ENCODE measurements at regions not wholly inside any gene's neighbourhood (a gene's known extent, or its start where the extent isn't known, plus 50 kb on each side); places are given as distances from the start of the nearest gene placed in this dataset.

GRCh38 chr5:173670791-173671120 is 54.3 kb upstream of the BOD1 start:
- TF ChIP-seq, protein P1, sequence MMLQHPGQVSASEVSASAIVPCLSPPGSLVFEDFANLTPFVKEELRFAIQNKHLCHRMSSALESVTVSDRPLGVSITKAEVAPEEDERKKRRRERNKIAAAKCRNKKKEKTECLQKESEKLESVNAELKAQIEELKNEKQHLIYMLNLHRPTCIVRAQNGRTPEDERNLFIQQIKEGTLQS (IDR thresholded peaks at IDR 0.05; ENCODE audit: insufficient read depth, low read depth, low read length): no peak
- TF ChIP-seq, protein P2, sequence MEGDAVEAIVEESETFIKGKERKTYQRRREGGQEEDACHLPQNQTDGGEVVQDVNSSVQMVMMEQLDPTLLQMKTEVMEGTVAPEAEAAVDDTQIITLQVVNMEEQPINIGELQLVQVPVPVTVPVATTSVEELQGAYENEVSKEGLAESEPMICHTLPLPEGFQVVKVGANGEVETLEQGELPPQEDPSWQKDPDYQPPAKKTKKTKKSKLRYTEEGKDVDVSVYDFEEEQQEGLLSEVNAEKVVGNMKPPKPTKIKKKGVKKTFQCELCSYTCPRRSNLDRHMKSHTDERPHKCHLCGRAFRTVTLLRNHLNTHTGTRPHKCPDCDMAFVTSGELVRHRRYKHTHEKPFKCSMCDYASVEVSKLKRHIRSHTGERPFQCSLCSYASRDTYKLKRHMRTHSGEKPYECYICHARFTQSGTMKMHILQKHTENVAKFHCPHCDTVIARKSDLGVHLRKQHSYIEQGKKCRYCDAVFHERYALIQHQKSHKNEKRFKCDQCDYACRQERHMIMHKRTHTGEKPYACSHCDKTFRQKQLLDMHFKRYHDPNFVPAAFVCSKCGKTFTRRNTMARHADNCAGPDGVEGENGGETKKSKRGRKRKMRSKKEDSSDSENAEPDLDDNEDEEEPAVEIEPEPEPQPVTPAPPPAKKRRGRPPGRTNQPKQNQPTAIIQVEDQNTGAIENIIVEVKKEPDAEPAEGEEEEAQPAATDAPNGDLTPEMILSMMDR (IDR thresholded peaks at IDR 0.05; ENCODE audit: control extremely low read depth in 1 of 3, insufficient read depth in 1 of 3, low read depth in 1 of 3, low read length in 3 of 3): no peak
- TF ChIP-seq POLR2AphosphoS5 (IDR thresholded peaks at IDR 0.05; ENCODE audit: low read depth, low read length) (no peak), POLR2A (IDR thresholded peaks at IDR 0.05; ENCODE audit: control extremely low read depth in 1 of 2, low read depth in 2 of 2, low read length in 2 of 2) (no peak), TBP (IDR thresholded peaks at IDR 0.05; ENCODE audit: low read depth, low read length) (no peak), EP300 (IDR thresholded peaks at IDR 0.05; ENCODE audit: borderline replicate concordance in 1 of 2, low read depth in 2 of 2, low read length in 2 of 2) (no peak)
